Right lobe of liver (tissue), 6 donors: ENCODE measurements at regions not wholly inside any gene's neighbourhood (a gene's known extent, or its start where the extent isn't known, plus 50 kb on each side); places are given as distances from the start of the nearest gene placed in this dataset.

Experiments used
- ATAC-seq, 4 donors: fragments of 200-7000 bp; cut with Tn5 transposase; one replicate each; pipeline ENCODE4 v1.9.1; 2020; ENCODE audit warnings: mild to moderate bottlenecking in 4 of 4, moderate library complexity in 4 of 4
- DNase-seq, 3 donors: peaks; one replicate each; pipeline ENCODE4 v3.0.0-alpha.2; 2020
- H3K27ac ChIP-seq, 3 donors: fragments of 200-600 bp; one replicate each; pipeline ENCODE4 v1.8.0; 2022
- H3K27me3 ChIP-seq, 2 donors: fragments of 200-600 bp; one replicate each; pipeline ENCODE4 v1.8.0; 2022
- H3K36me3 ChIP-seq, 4 donors: fragments of 200-600 bp; sonication (generic) in 1 of 4; one replicate each; pipeline versions ENCODE4 v1.5.1 to v1.8.0; 2017 to 2022; ENCODE audit warnings: control low read depth in 1 of 4
- H3K4me1 ChIP-seq, 4 donors: fragments of 200-600 bp; sonication (generic) in 1 of 4; one replicate each; pipeline versions ENCODE4 v1.5.1 to v1.8.0; 2017 to 2022; ENCODE audit warnings: control low read depth in 1 of 4
- H3K4me3 ChIP-seq, 3 donors: fragments of 200-600 bp; one replicate each; pipeline ENCODE4 v1.8.0; 2022
- H3K9me3 ChIP-seq, 4 donors: fragments of 200-600 bp; sonication (generic) in 1 of 4; one replicate each; pipeline versions ENCODE4 v1.5.1 to v1.8.0; 2017 to 2022; ENCODE audit warnings: control low read depth in 1 of 4
- CTCF ChIP-seq, 4 donors: fragments of 200-600 bp in 3 of 4; fragments of 450-650 bp in 1 of 4; IDR thresholded peaks; one replicate each; pipeline versions ENCODE4 v1.5.1 to v1.8.0; 2016 to 2022; ENCODE audit warnings: antibody characterized with exemption in 4 of 4, mild to moderate bottlenecking in 2 of 4
- POLR2A ChIP-seq: fragments of 450-650 bp; IDR thresholded peaks from one replicate; pipeline ENCODE4 v1.6.1; 2017; ENCODE audit warnings: antibody characterized with exemption, mild to moderate bottlenecking
- WGBS: methylation state at CpG from one replicate; pipeline ENCODE4 v1.1.6; 2018; ENCODE audit warnings: low coverage, low lambda C conversion rate; ENCODE audit not compliant: insufficient coverage; ENCODE audit errors: missing lambda C conversion rate; 5-methylcytosine and 5-hydroxymethylcytosine counted together
- intact Hi-C, 2 donors: fragments of 100-400 bp; cut with DNase I; formaldehyde crosslinking; loops; one replicate each; pipeline versions ENCODE4 v1.11.2 to v1.14.1; 2022
- donor health status: DM: no; HTN: yes; CAD: no.
- donor health status: DM: no; HTN: no; CAD: no.
- donor health status: DM: no; HTN: no; CAD: no.
- donor health status: DM: no; HTN: yes; CAD: no.
- donor health status: DM: no; HTN: yes; CAD: no.

- ATAC-seq (no peak), DNase-seq (no peak)
- Histone ChIP-seq H3K9me3 (no peaks in the 10 kb centered on the region), H3K27ac (no peak overlapping the region), H3K4me3 (no peak overlapping the region), H3K4me1 (peaks cover 0 to 6% (median 0%) of the 10 kb centered on the region in 4 donors), H3K36me3 (peaks cover 0 to 3% (median 1%) of the 10 kb centered on the region in 4 donors), H3K27me3 (no peaks in the 10 kb centered on the region)
- WGBS, result 88% methylated on average over 5 of the region's 5 CpGs
- no peak for TF ChIP-seq POLR2A
- TF ChIP-seq CTCF (IDR thresholded peaks at IDR 0.05), result no peak
- intact Hi-C loops, result no loop called here
Observed at GRCh38 chr6:144549837-144550747, 265.0 kb downstream of the UTRN start.

- Histone ChIP-seq H3K4me1 (peaks cover 0 to 6% (median 0%) of the 10 kb centered on the region in 4 donors), H3K36me3 (peaks cover 0 to 8% (median 3%) of the 10 kb centered on the region in 4 donors), H3K9me3 (no peaks in the 10 kb centered on the region), H3K27me3 (no peaks in the 10 kb centered on the region), H3K27ac (no peak overlapping the region), H3K4me3 (no peak overlapping the region)
- ATAC-seq (no peak), DNase-seq (no peak)
- intact Hi-C loops, result no loop called here
- 92% methylated on average over 1 of the region's 1 CpG for WGBS
- TF ChIP-seq POLR2A, result no peak
- TF ChIP-seq CTCF (IDR thresholded peaks at IDR 0.05), result no peak
Observed at GRCh38 chr6:144551339-144551738, 266.2 kb downstream of the UTRN start.

GRCh38 chr6:144555066-144555465, 269.9 kb downstream of the UTRN start:
- no peaks in the 10 kb centered on the region for H3K27me3 ChIP-seq
- TF ChIP-seq CTCF (IDR thresholded peaks at IDR 0.05), result no peak
- no peak for TF ChIP-seq POLR2A
- no peaks in the 10 kb centered on the region for H3K4me1 ChIP-seq
- WGBS, result 85% methylated on average over 1 of the region's 1 CpG
- no peaks in the 10 kb centered on the region for H3K9me3 ChIP-seq
- intact Hi-C loops, result no loop called here
- DNase-seq (no peak), ATAC-seq (no peak)
- H3K27ac ChIP-seq, result no peak overlapping the region
- no peak overlapping the region for H3K4me3 ChIP-seq
- peaks cover 0 to 21% (median 3%) of the 10 kb centered on the region in 4 donors for H3K36me3 ChIP-seq

GRCh38 chr6:144559865-144560593, 274.9 kb downstream of the UTRN start:
- TF ChIP-seq CTCF (IDR thresholded peaks at IDR 0.05) (no peak), POLR2A (no peak)
- no peak for ATAC-seq
- no peak for DNase-seq
- Histone ChIP-seq H3K4me3 (no peak overlapping the region), H3K36me3 (peaks cover 0 to 19% (median 2%) of the 10 kb centered on the region in 4 donors), H3K4me1 (no peaks in the 10 kb centered on the region), H3K9me3 (no peaks in the 10 kb centered on the region), H3K27me3 (no peaks in the 10 kb centered on the region), H3K27ac (no peak overlapping the region)
- intact Hi-C loops, result no loop called here
- WGBS, result 60% methylated on average over 7 of the region's 8 CpGs
